ENCODE measurements at regions not wholly inside any gene's neighbourhood (a gene's known extent, or its start where the extent isn't known, plus 50 kb on each side); places are given as distances from the start of the nearest gene placed in this dataset.
"Not testable (repeated sequence)": the region's sequence is repeated elsewhere in the genome, so short reads cannot be mapped to it uniquely, and the experiment has no call there.

DNA sequence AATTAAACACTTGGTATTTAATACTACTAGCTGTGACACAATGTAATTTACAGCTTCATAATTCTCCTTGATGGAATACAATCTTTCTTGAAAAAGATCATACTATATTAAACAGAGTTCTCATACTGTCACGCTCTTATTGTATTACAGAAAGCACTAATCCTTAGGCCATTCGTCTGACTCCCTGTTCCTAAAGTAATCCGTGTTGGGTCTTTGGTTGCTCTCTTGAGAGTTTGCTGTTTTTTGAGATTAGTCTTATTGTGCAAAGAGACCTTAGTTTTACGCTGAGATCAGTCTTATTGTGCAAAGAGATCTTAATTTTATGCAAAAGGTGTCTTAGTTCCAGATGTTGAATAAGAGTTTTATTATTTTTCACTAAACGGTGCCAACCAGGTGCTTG lies 190.6 kb downstream of the ISL1 start:
- no peak for ATAC-seq (replicated peaks in 6 of 8)
- no peak overlapping the region for H3K27ac ChIP-seq
- H3K4me3 ChIP-seq, result no peak overlapping the region
- in situ Hi-C loops (cut with MboI; ENCODE audit: low pct_unique_long_range_greater_than_20kb in 2 of 9, low sequenced_read_pairs in 9 of 9, unreplicated experiment in 9 of 9), result no loop called here
- WGBS, 10 experiments, result 0 to 63% (median 25%) methylated on average over 1 to 5 of the region's 5 CpGs
- no peaks in the 10 kb centered on the region for H3K4me1 ChIP-seq (replicated peaks in 1 of 2)

DNA sequence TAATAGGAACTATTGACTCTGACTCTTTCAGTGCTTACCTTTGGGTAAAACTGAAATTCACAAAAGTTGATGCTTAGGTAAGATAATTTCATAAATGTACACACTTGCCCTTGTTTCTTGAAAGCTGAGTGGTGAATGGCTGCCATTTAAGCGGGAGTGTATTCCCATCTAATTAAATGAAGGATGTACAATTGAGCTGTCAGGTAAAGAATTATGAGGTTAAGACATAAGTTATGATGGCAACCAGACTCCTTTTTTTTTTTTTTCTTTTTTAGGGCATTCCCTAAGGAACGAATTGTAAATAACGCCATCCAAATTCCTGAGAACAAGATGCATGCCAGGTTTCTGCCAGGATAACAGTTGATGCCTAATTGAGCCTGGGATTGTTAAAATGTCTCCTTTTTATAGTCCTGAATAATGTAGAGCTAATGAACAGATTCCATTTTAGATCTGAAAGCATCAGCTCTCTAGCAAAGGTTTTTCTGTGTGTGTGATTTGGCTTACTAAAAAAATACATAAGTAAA lies 199.7 kb downstream of the ISL1 start:
- WGBS, 10 experiments, result 3 to 94% (median 41%) methylated on average over 2 to 3 of the region's 3 CpGs; no CpG with 5 or more reads in 2 of the 10 experiments
- in situ Hi-C loops (cut with MboI; ENCODE audit: low pct_unique_long_range_greater_than_20kb in 2 of 9, low sequenced_read_pairs in 9 of 9, unreplicated experiment in 9 of 9), result no loop called here
- no peak overlapping the region for H3K4me3 ChIP-seq
- no peak overlapping the region for H3K27ac ChIP-seq
- no peak for ATAC-seq (replicated peaks in 6 of 8)
- no peaks in the 10 kb centered on the region for H3K4me1 ChIP-seq (replicated peaks in 1 of 2)

DNA sequence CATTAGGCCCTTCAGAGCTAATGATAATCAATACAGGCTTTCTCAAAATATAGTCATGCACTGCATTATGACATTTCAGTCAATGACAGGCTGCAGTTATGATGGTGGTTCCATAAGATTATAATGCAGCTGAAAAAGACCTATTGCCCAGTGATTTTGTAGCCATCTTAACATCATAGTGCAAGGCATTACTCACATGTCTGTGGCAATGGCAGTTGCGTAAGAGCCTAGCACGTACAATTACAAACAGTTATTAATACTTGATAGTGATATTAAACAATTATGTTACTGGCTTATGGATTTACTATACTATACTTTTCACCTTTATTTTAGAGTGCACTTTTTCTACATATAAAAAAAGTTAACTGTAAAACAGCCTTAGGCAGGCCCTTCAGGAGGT lies 214.8 kb downstream of the ISL1 start:
- 11 to 80% (median 42%) methylated on average over 2 of the region's 2 CpGs; no CpG with 5 or more reads in 3 of the 10 experiments for WGBS, 10 experiments
- Histone ChIP-seq H3K4me3 (no peak overlapping the region), H3K27ac (no peak overlapping the region), H3K4me1 (replicated peaks in 1 of 2) (no peaks in the 10 kb centered on the region)
- no peak for ATAC-seq (replicated peaks in 6 of 8)
- in situ Hi-C loops (cut with MboI; ENCODE audit: low pct_unique_long_range_greater_than_20kb in 2 of 9, low sequenced_read_pairs in 9 of 9, unreplicated experiment in 9 of 9), result no loop called here

DNA sequence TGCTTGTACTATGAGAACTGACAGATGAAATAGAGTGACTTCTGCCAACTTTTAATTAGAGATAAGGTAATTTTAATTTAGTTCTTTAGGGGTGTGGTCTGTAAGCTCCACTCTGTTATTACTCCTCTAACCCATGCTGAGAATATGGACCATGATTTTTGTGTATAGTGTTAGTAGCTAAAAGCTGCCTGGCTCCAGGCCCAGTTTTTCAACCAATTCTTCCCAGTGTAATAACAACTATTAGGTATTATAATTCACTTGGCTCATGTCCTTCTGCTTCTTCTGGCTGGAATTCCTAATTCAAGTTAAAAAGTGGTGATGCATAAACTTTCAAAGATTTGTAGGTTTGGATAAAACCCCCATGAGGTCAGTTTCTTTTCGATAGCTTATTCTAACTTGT lies 216.3 kb downstream of the ISL1 start:
- Histone ChIP-seq H3K4me1 (replicated peaks in 1 of 2) (no peaks in the 10 kb centered on the region), H3K27ac (no peak overlapping the region), H3K4me3 (no peak overlapping the region)
- in situ Hi-C loops (cut with MboI; ENCODE audit: low pct_unique_long_range_greater_than_20kb in 2 of 9, low sequenced_read_pairs in 9 of 9, unreplicated experiment in 9 of 9), result no loop called here
- no peak for ATAC-seq (replicated peaks in 6 of 8)
- 0 to 100% (median 65%) methylated on average over 1 of the region's 1 CpG; no CpG with 5 or more reads in 2 of the 10 experiments for WGBS, 10 experiments

DNA sequence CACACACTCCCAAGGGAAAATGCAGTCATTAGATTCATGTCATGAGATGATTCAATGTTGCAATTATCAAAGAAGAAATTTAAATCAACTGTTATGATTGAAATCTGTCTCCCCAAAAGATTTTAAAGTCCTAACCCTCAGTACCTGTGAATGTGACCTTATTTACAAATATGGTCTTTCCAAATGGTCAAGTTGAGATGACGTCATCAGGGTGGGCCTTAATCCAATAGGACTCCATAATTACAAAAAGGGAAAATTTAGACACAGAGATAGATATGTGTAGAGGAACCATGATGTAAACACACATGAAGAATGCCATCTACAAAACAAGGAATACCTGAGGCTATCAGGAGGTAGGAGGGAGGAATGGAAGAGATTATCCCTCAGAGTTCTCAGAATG lies 221.1 kb downstream of the ISL1 start:
- in situ Hi-C loops (cut with MboI; ENCODE audit: low pct_unique_long_range_greater_than_20kb in 2 of 9, low sequenced_read_pairs in 9 of 9, unreplicated experiment in 9 of 9), result no loop called here
- Histone ChIP-seq H3K27ac (no peak overlapping the region), H3K4me3 (no peak overlapping the region), H3K4me1 (replicated peaks in 1 of 2) (no peaks in the 10 kb centered on the region)
- ATAC-seq (replicated peaks in 6 of 8), result no peak
- 0 to 100% (median 80%) methylated on average over 1 of the region's 1 CpG; no CpG with 5 or more reads in 3 of the 10 experiments for WGBS, 10 experiments

DNA sequence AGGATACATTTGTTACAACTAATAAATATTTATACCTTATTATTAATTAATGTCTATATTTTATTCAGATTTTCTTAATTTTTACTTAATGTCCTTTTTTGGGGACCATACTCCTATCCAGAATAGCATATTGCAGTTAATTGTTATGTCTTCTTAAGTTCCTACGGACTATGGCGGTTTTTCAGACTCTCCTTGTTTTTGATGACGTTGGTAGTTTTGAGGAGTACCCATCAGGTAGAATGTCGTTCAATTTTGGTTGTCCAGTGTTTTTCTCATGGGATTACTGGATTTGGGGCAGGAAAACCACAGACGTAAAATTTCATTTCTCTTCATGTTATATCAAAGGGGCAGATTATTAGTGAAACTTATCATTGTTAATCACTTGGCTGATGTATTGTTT lies 223.7 kb downstream of the ISL1 start:
- 23 to 100% (median 89%) methylated on average over 1 to 5 of the region's 5 CpGs; no CpG with 5 or more reads in 1 of the 10 experiments for WGBS, 10 experiments
- no peak for ATAC-seq (replicated peaks in 6 of 8)
- Histone ChIP-seq H3K4me3 (no peak overlapping the region), H3K4me1 (replicated peaks in 1 of 2) (no peaks in the 10 kb centered on the region), H3K27ac (no peak overlapping the region)
- in situ Hi-C loops (cut with MboI; ENCODE audit: low pct_unique_long_range_greater_than_20kb in 2 of 9, low sequenced_read_pairs in 9 of 9, unreplicated experiment in 9 of 9), result no loop called here

DNA sequence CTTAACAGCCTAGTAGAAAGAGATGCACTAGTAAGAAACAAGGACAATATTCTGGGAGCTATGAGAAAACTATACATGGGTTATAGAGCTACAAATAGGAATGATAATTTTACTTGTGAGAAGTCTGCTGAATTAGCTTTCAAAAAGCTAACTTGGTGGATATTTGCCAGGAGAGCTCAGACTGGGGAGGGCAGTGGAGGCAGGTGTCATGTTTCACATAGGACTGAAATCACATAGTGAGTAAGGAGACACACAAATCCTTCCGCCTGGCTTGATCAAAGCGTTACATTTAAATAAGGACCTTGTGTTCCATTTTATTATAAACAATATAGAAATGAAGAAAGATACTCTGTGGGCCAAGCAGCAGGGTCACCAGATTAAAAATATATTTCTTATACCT lies 235.0 kb downstream of the ISL1 start:
- H3K4me3 ChIP-seq, result no peak overlapping the region
- 13 to 100% (median 80%) methylated on average over 1 to 2 of the region's 2 CpGs; no CpG with 5 or more reads in 3 of the 10 experiments for WGBS, 10 experiments
- no peak overlapping the region for H3K27ac ChIP-seq
- in situ Hi-C loops (cut with MboI; ENCODE audit: low pct_unique_long_range_greater_than_20kb in 2 of 9, low sequenced_read_pairs in 9 of 9, unreplicated experiment in 9 of 9), result no loop called here
- no peaks in the 10 kb centered on the region for H3K4me1 ChIP-seq (replicated peaks in 1 of 2)
- ATAC-seq (replicated peaks in 6 of 8), result no peak

DNA sequence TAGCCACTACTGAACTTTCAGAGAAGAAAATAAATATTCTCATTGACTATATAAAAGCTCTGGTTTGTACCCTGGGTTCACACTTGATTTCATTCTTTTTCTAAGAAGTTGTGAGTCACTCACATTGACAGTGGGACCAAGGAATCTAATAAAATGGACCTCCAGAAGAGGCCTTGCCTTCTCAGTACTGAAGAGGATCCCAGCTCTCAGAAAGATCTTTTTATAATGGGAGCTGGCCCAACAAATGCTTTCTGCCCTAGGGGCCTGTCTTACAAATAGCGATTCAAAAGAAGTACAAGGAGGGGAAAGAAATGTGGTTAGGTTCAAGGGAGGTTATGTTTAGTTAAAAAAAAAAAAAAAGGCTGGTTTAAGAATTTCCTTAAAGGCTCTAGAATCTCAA lies 237.9 kb downstream of the ISL1 start:
- 0 to 88% (median 33%) methylated on average over 1 of the region's 1 CpG; no CpG with 5 or more reads in 2 of the 10 experiments for WGBS, 10 experiments
- no peak overlapping the region for H3K27ac ChIP-seq
- no peak for ATAC-seq (replicated peaks in 6 of 8)
- H3K4me1 ChIP-seq (replicated peaks in 1 of 2), result no peaks in the 10 kb centered on the region
- in situ Hi-C loops (cut with MboI; ENCODE audit: low pct_unique_long_range_greater_than_20kb in 2 of 9, low sequenced_read_pairs in 9 of 9, unreplicated experiment in 9 of 9), result no loop called here
- H3K4me3 ChIP-seq, result no peak overlapping the region

DNA sequence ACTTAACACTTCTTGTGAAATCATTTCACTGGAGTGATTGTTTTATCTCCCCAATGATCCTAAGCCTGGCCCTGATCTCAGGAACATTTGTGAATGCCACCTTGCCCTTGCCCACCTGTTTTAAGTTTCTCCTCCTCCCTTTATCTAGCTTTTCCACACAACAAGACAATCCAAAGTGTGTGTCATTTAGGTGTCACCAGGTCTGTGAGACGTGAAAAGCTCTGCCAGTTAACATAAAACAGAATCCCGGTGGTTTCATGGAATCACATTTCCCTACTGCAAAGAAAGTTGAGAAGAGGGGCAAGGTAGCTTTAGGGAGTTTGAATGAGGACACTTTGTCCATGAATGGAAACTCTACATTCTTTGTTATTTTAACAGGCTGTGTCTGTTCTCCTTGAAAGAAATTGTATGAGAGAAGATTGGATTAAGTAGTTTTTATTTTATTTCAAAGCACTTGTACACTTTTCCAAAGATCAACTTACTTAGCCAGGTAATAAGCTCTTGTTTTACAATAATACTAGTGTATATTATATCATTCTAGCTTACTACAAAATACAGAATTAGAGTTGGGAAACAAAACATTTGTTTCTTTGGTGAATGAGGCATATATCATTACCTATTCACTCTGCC lies 239.0 kb downstream of the ISL1 start:
- 0 to 56% (median 6%) methylated on average over 1 to 2 of the region's 2 CpGs; no CpG with 5 or more reads in 3 of the 10 experiments for WGBS, 10 experiments
- no peak overlapping the region for H3K27ac ChIP-seq
- ATAC-seq (replicated peaks in 6 of 8), result no peak
- H3K4me3 ChIP-seq, result no peak overlapping the region
- H3K4me1 ChIP-seq (replicated peaks in 1 of 2), result no peaks in the 10 kb centered on the region
- in situ Hi-C loops (cut with MboI; ENCODE audit: low pct_unique_long_range_greater_than_20kb in 2 of 9, low sequenced_read_pairs in 9 of 9, unreplicated experiment in 9 of 9), result no loop called here

DNA sequence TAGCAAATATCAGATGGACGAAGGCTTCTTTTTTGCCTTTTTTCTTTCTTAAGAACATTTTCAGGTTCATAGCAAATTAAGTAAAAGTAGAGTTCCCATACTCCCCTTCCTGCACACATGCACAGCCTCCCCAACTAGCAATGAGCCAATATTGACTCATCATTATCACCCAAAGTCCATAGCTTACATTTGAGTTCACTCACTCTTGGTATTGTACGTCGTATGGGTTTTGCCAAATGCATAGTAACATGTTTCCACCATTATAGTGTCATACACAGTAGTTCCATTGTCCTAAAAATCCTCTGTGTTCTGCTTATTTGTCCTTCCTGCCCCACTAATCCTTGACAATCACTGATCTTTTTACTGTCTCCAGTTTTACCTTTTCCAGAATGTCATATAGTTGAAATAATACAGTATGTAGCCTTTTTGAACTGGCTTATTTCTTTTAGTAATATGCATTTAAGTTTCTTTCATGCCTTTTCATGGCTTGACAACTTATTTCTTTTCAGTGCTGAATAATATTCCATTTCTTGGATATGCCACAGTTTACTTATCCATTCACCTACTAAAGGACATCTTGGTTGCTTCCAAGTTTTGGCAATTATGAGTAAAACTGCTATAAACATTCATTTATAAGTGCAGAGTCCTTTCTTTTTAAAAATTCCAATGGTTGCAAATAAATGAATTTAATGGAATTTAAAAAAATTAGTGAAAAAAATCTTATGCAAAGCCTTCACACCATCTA lies 242.1 kb downstream of the ISL1 start:
- 4 to 100% (median 94%) methylated on average over 1 to 3 of the region's 3 CpGs for WGBS, 10 experiments
- in situ Hi-C loops (cut with MboI; ENCODE audit: low pct_unique_long_range_greater_than_20kb in 2 of 9, low sequenced_read_pairs in 9 of 9, unreplicated experiment in 9 of 9), result no loop called here

DNA sequence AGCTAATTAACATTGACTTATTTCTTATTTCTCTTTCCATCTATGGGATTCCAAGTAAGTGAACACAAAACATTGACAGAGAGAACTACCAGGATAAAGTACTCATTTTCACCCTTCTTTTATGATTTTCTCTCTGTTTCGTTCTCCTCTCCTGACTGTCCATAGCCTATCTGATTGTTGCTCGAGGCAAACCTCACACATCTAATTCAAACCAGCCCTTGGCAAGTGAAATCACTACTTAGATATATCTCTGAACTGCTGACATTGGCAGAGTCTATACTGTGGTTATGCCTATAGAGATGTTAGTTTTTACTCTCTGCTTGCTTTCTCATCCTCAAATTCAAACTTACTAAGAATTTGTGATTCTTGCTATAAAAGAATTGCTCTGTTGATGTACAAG lies 248.8 kb downstream of the ISL1 start:
- no peak overlapping the region for H3K4me3 ChIP-seq
- H3K27ac ChIP-seq, result no peak overlapping the region
- no peaks in the 10 kb centered on the region for H3K4me1 ChIP-seq (replicated peaks in 1 of 2)
- WGBS, 10 experiments, result 5 to 93% (median 79%) methylated on average over 1 to 2 of the region's 2 CpGs; no CpG with 5 or more reads in 4 of the 10 experiments
- no peak for ATAC-seq (replicated peaks in 6 of 8)
- in situ Hi-C loops (cut with MboI; ENCODE audit: low pct_unique_long_range_greater_than_20kb in 2 of 9, low sequenced_read_pairs in 9 of 9, unreplicated experiment in 9 of 9), result no loop called here

More for the DNA sequence above, 242.1 kb downstream of the ISL1 start:
- ATAC-seq (replicated peaks in 6 of 8), result no peak
- H3K27ac ChIP-seq, result no peak overlapping the region
- H3K4me3 ChIP-seq, result no peak overlapping the region
- H3K4me1 ChIP-seq (replicated peaks in 1 of 2), result no peaks in the 10 kb centered on the region

DNA sequence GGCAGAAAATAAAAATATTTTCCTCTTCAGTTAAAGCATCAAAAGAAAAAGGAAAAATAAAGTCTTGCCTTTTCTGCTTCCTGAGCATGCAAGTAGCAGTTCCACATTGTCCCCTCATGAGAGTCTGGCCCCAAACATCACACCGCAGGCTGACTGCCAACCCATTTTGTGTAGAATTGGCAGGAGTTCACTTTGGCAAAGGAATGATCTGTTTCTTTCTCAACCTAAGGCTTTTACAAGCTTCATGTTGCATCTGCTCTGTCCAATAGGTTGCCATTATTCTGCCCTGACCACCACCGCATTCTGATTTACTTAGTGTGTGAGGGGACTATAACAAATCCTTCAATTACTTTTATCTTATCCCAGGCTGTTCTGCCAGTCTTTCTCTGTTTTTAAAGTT lies 249.5 kb downstream of the ISL1 start:
- Histone ChIP-seq H3K4me3 (no peak overlapping the region), H3K27ac (no peak overlapping the region), H3K4me1 (replicated peaks in 1 of 2) (no peaks in the 10 kb centered on the region)
- WGBS, 10 experiments, result 0 to 100% (median 33%) methylated on average over 1 to 2 of the region's 2 CpGs; no CpG with 5 or more reads in 3 of the 10 experiments
- ATAC-seq (replicated peaks in 6 of 8), result no peak
- in situ Hi-C loops (cut with MboI; ENCODE audit: low pct_unique_long_range_greater_than_20kb in 2 of 9, low sequenced_read_pairs in 9 of 9, unreplicated experiment in 9 of 9), result no loop called here

DNA sequence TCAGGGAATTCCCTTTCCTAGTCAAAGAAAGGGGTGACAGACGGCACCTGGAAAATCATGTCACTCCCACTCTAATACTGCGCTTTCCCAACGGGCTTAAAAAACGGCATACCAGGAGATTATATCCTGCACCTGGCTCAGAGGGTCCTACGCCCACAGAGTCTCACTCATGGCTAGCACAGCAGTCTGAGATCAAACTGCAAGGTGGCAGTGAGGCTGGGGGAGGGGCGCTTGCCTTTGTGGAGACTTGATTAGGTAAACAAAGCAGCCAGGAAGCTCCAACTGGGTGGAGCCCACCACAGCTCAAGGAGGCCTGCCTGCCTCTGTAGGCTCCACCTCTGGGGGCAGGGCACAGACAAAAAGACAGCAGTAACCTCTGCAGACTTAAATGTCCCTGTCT lies 253.7 kb downstream of the ISL1 start:
- in situ Hi-C loops (cut with MboI; ENCODE audit: low pct_unique_long_range_greater_than_20kb in 2 of 9, low sequenced_read_pairs in 9 of 9, unreplicated experiment in 9 of 9); H3K4me1 ChIP-seq (replicated peaks in 1 of 2); ATAC-seq (replicated peaks in 6 of 8); H3K27ac ChIP-seq; H3K4me3 ChIP-seq: not testable (repeated sequence)
- 33 to 78% methylated on average over 1 to 5 of the region's 6 CpGs; no CpG with 5 or more reads in 8 of the 10 experiments for WGBS, 10 experiments
